H1 (cell line): ENCODE measurements at regions not wholly inside any gene's neighbourhood (a gene's known extent, or its start where the extent isn't known, plus 50 kb on each side); places are given as distances from the start of the nearest gene placed in this dataset.

Experiments
- GABPA ChIP-seq: IDR thresholded peaks from 2 replicates; pipeline ENCODE4 v1.6.1; 2011; ENCODE audit warnings: mild to moderate bottlenecking, low read length, moderate library complexity, borderline replicate concordance; ENCODE audit not compliant: insufficient read depth
- PHF8 ChIP-seq: fragments of 200-600 bp; sonication (generic); conservative IDR thresholded peaks from 2 replicates; pipeline ENCODE4 v1.7.1; 2012; ENCODE audit warnings: low read depth, mild to moderate bottlenecking, inconsistent platforms, low read length, moderate library complexity
- SP2 ChIP-seq: IDR thresholded peaks from 2 replicates; pipeline ENCODE4 v1.6.1; 2012; ENCODE audit warnings: mild to moderate bottlenecking, low read length, inconsistent platforms
- SP4 ChIP-seq: IDR thresholded peaks from 2 replicates; pipeline ENCODE4 v1.6.1; 2012; ENCODE audit warnings: low read length, inconsistent platforms
- TAF7 ChIP-seq: optimal IDR thresholded peaks from 2 replicates; pipeline ENCODE3; 2011; ENCODE audit warnings: low read depth, mild to moderate bottlenecking, inconsistent platforms, low read length, moderate library complexity, borderline replicate concordance

GRCh38 chr21:17455451-17455850, 57.4 kb upstream of the CXADR start (continued):
- TF ChIP-seq PHF8 (no peak), SP2 (no peak), SP4 (no peak), TAF7 (no peak), GABPA (no peak)
- TF ChIP-seq, all 59 proteins: peak for 0
